ENCODE measurements at regions not wholly inside any gene's neighbourhood (a gene's known extent, or its start where the extent isn't known, plus 50 kb on each side); places are given as distances from the start of the nearest gene placed in this dataset.

DNA sequence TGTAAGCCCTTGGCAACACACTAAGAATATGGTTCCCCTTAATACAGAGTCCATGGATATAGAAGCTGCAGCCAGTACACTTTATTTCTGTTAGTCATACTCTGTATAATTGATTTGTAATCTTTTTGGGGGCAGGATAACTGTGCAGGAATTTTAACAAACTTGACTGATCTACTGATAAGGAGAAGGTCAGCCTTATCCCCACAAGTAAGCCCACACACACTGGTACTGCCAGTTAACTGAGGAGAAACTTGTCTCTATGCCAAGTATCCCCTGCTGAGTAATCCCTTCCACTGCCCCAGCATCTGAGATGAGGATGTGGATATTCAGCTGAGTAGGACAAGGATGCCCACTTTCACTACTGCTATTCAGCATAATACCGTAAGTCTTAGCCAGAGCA, 154.9 kb upstream of the CXXC4 start:
- no peak for TF ChIP-seq ASH2L (IDR thresholded peaks at IDR 0.05; ENCODE audit: low read length)
- TF ChIP-seq MAFK (IDR thresholded peaks at IDR 0.05; ENCODE audit: low read depth, low read length): no peak
- TF ChIP-seq BRCA1 (IDR thresholded peaks at IDR 0.05; ENCODE audit: low read depth, low read length): no peak

Data from H1 (cell line).